GM12865 (cell line): ENCODE measurements at regions not wholly inside any gene's neighbourhood (a gene's known extent, or its start where the extent isn't known, plus 50 kb on each side); places are given as distances from the start of the nearest gene placed in this dataset.
"Not testable (repeated sequence)": the region's sequence is repeated elsewhere in the genome, so short reads cannot be mapped to it uniquely, and the experiment has no call there.

Experiments used
- DNase-seq: peaks from one replicate; pipeline ENCODE4 v3.0.0; 2010; ENCODE audit warnings: low read depth
- H3K4me3 ChIP-seq: 2 replicates; pipeline ENCODE4 v1.5.1; 2011; ENCODE audit warnings: mild to moderate bottlenecking, low read depth, low read length, control low read depth
- CTCF ChIP-seq: IDR thresholded peaks from 2 replicates; pipeline ENCODE4 v1.5.1; 2011; ENCODE audit warnings: low read length, control low read depth, low read depth, inconsistent platforms; ENCODE audit not compliant: insufficient read depth; ENCODE audit errors: missing control alignments

- no peak overlapping the region for H3K4me3 ChIP-seq
- DNase-seq = no peak
- TF ChIP-seq CTCF = no peak
Measured at GRCh38 chr5:171714261-171714660, 71.4 kb upstream of the SMIM23 start.

GRCh38 chr5:171714851-171715250 lies 70.8 kb upstream of the SMIM23 start:
- H3K4me3 ChIP-seq = no peak overlapping the region
- no peak for TF ChIP-seq CTCF
- DNase-seq = no peak

DNA sequence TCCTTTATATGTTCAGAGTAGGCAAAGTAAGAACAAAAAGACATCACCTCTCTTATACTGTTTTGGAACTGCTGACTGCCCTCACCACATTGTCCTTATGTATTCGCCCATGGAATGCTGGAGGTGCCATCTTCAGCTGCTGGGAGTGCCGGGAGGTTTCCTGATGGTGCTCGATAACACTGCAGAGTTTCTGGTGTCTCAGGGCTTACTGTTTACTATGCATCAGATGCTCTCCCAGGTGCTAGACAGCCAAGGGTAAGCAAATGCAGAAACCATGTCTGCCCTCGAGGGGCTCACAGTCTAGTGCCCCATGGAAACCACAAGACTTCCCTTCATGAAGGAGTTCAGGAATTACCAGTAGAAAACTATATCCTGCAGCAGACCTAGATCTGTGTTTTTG lies 70.1 kb upstream of the SMIM23 start:
- DNase-seq = no peak
- H3K4me3 ChIP-seq = no peak overlapping the region
- TF ChIP-seq CTCF = no peak

DNA sequence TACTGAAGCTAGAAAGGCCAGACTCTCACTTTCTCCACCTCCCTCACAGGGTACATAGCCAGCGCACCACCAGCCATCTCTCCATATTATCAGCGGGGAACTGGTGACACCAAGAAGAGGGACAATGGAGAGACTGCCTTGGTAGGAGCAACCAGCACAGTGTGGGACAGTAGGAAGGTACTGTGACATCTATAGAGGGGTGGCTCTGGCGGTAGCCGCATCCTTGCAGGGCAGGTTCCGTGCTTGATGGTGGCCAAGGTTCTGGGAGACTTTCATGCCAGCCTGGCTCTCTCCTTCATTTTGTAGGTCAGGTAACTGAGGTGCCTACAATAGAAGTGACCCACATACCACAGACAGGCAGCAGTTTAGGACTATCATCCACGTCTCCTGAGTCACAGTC lies 65.5 kb upstream of the SMIM23 start:
- TF ChIP-seq CTCF = no peak
- DNase-seq = no peak
- H3K4me3 ChIP-seq = no peak overlapping the region

- no peak for TF ChIP-seq CTCF
- H3K4me3 ChIP-seq = no peak overlapping the region
- no peak for DNase-seq
Measured at GRCh38 chr5:171721464-171721863, 64.2 kb upstream of the SMIM23 start.

- no peak for DNase-seq
- H3K4me3 ChIP-seq = no peak overlapping the region
- no peak for TF ChIP-seq CTCF
Measured at GRCh38 chr5:171724468-171725204, 61.0 kb upstream of the SMIM23 start.

GRCh38 chr5:171725205-171725601 lies 60.4 kb upstream of the SMIM23 start:
- no peak overlapping the region for H3K4me3 ChIP-seq
- no peak for TF ChIP-seq CTCF
- DNase-seq = no peak

GRCh38 chr5:171726819-171727218 lies 58.8 kb upstream of the SMIM23 start:
- H3K4me3 ChIP-seq, DNase-seq: not testable (repeated sequence)
